ENCODE measurements at regions not wholly inside any gene's neighbourhood (a gene's known extent, or its start where the extent isn't known, plus 50 kb on each side); places are given as distances from the start of the nearest gene placed in this dataset.

DNA sequence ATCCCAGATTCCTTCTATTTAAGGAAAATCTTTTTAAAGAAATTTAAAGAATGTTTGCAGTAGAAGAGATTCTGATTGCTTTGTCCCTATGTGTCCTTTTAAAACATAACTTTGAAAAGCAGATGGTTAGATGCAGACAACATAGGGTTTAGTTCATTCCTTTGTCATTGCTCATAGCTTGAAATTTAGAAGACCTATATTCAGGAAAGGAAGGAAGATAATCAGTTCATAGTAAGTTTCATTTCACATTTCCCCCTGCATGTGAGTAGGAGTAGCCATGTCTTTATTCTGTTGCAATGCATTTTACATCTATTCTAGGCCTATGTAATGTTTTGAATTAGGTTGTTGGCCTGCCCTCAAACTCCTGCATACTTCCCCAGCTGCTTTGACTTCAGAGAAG, 197.9 kb upstream of the GRIK2 start:
- H3K4me1 ChIP-seq: no peaks in the 10 kb centered on the region
- H3K27me3 ChIP-seq: no peaks in the 10 kb centered on the region
- intact Hi-C loops (cut with DNase I): no loop called here
- TF ChIP-seq POLR2A (IDR thresholded peaks at IDR 0.05): no peak
- TF ChIP-seq, protein P1, sequence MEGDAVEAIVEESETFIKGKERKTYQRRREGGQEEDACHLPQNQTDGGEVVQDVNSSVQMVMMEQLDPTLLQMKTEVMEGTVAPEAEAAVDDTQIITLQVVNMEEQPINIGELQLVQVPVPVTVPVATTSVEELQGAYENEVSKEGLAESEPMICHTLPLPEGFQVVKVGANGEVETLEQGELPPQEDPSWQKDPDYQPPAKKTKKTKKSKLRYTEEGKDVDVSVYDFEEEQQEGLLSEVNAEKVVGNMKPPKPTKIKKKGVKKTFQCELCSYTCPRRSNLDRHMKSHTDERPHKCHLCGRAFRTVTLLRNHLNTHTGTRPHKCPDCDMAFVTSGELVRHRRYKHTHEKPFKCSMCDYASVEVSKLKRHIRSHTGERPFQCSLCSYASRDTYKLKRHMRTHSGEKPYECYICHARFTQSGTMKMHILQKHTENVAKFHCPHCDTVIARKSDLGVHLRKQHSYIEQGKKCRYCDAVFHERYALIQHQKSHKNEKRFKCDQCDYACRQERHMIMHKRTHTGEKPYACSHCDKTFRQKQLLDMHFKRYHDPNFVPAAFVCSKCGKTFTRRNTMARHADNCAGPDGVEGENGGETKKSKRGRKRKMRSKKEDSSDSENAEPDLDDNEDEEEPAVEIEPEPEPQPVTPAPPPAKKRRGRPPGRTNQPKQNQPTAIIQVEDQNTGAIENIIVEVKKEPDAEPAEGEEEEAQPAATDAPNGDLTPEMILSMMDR (IDR thresholded peaks at IDR 0.05): no peak
- DNase-seq (no peak), ATAC-seq (no peak)
- no peak overlapping the region for H3K4me3 ChIP-seq
- H3K9me3 ChIP-seq: no peaks in the 10 kb centered on the region
- H3K36me3 ChIP-seq: no peaks in the 10 kb centered on the region
- no peak overlapping the region for H3K27ac ChIP-seq

- H3K27me3 ChIP-seq: no peaks in the 10 kb centered on the region
- ATAC-seq: no peak
- H3K4me3 ChIP-seq: no peak overlapping the region
- intact Hi-C loops (cut with DNase I): no loop called here
- H3K27ac ChIP-seq: no peak overlapping the region
- TF ChIP-seq POLR2A (IDR thresholded peaks at IDR 0.05): no peak
- TF ChIP-seq, protein P1 (IDR thresholded peaks at IDR 0.05): no peak
- H3K36me3 ChIP-seq: no peaks in the 10 kb centered on the region
- H3K4me1 ChIP-seq: no peaks in the 10 kb centered on the region
- no peak for DNase-seq
- no peaks in the 10 kb centered on the region for H3K9me3 ChIP-seq
These were observed 194.1 kb upstream of the GRIK2 start for GRCh38 chr6:101199441-101199840.

DNA sequence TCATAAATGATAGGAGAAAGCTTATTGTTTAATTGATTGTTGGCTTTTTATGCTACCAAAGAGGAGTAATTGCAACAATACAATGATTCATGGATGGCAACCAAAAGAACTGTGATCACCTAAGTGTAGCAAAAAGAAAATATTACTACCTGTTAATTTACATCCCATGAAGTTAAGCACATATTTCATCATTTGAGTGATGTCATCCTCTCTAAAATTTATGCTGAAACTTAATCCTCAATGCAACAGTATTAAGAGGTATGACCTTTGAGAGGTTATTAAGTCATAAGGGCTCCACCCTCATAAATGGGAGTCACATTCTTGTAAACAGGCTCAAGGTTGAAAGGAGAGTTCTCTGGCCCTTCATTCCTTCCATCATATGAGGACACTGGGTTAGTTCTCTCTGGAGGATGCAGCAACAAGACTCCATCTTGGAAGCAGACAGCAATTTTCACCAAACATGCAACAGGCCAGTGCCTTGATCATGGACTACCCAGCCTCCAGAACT, 190.6 kb upstream of the GRIK2 start:
- no peaks in the 10 kb centered on the region for H3K9me3 ChIP-seq
- intact Hi-C loops (cut with DNase I): no loop called here
- TF ChIP-seq POLR2A (IDR thresholded peaks at IDR 0.05): no peak
- TF ChIP-seq, protein P1 (IDR thresholded peaks at IDR 0.05): no peak
- H3K4me1 ChIP-seq: no peaks in the 10 kb centered on the region
- no peak overlapping the region for H3K27ac ChIP-seq
- no peaks in the 10 kb centered on the region for H3K27me3 ChIP-seq
- ATAC-seq (no peak), DNase-seq (no peak)
- H3K36me3 ChIP-seq: no peaks in the 10 kb centered on the region
- H3K4me3 ChIP-seq: no peak overlapping the region

- intact Hi-C loops (cut with DNase I): no loop called here
- WGBS (ENCODE audit: insufficient coverage, low coverage, low lambda C conversion rate, missing lambda C conversion rate): 55% methylated on average over 2 of the region's 2 CpGs
- no peak for TF ChIP-seq POLR2A (IDR thresholded peaks at IDR 0.05)
- TF ChIP-seq, protein P1 (IDR thresholded peaks at IDR 0.05): no peak
- H3K4me3 ChIP-seq: no peak overlapping the region
- no peaks in the 10 kb centered on the region for H3K9me3 ChIP-seq
- no peak for DNase-seq
- no peak overlapping the region for H3K27ac ChIP-seq
- no peaks in the 10 kb centered on the region for H3K27me3 ChIP-seq
- ATAC-seq: no peak
- H3K36me3 ChIP-seq: no peaks in the 10 kb centered on the region
- no peaks in the 10 kb centered on the region for H3K4me1 ChIP-seq
These were observed 189.8 kb upstream of the GRIK2 start for GRCh38 chr6:101203664-101204063.

- Histone ChIP-seq H3K9me3 (no peaks in the 10 kb centered on the region), H3K4me3 (no peak overlapping the region), H3K27me3 (no peaks in the 10 kb centered on the region), H3K36me3 (no peaks in the 10 kb centered on the region), H3K4me1 (no peaks in the 10 kb centered on the region), H3K27ac (no peak overlapping the region)
- ATAC-seq (peak in 1 of 4 donors; percentile 41), DNase-seq (no peak)
- intact Hi-C loops (cut with DNase I): no loop called here
- TF ChIP-seq, protein P1 (IDR thresholded peaks at IDR 0.05): no peak
- TF ChIP-seq POLR2A (IDR thresholded peaks at IDR 0.05): no peak
- 21% methylated on average over 4 of the region's 4 CpGs for WGBS (ENCODE audit: insufficient coverage, low coverage, low lambda C conversion rate, missing lambda C conversion rate)
These were observed 185.4 kb upstream of the GRIK2 start for GRCh38 chr6:101208152-101208551.

Data from right lobe of liver (tissue), 6 donors.